Effector CD4-positive, alpha-beta T cell (primary cell): ENCODE measurements at regions not wholly inside any gene's neighbourhood (a gene's known extent, or its start where the extent isn't known, plus 50 kb on each side); places are given as distances from the start of the nearest gene placed in this dataset.
"Not testable (repeated sequence)": the region's sequence is repeated elsewhere in the genome, so short reads cannot be mapped to it uniquely, and the experiment has no call there.

Experiments used
- DNase-seq: peaks from one replicate; pipeline ENCODE4 v3.0.0-alpha.2; 2020

GRCh38 chr7:88610942-88611341 is 148.6 kb upstream of the ZNF804B start:
- DNase-seq: no peak

GRCh38 chr7:88600695-88601094 is 158.8 kb upstream of the ZNF804B start:
- no peak for DNase-seq

- DNase-seq: no peak
These were observed 160.0 kb upstream of the ZNF804B start for GRCh38 chr7:88599528-88599927.

DNA sequence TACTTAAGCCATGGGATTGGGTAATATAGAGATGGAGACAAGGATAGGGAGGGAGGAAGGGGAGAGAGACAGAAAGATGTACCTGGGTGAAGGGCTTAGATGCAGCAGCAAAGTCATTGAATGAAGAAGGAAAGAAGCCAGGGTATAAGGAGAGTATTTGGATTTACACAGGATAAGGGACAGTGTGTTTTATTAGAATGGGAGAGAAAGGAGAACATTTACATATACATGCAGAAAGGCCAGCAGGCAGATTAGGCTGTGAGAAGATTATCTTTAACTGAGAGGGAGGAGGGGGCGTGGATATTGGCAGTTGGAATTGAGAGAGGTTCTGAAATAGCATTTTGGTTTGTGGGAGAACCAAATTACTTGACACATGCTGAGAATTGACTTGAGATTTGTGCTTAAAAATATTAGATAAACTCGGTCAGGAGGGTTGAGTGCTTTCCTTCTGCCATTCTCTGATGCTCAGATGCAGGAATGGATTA is 161.5 kb upstream of the ZNF804B start:
- DNase-seq: no peak

GRCh38 chr7:88590963-88591362 is 168.5 kb upstream of the ZNF804B start:
- DNase-seq: no peak

GRCh38 chr7:88589927-88590326 is 169.6 kb upstream of the ZNF804B start:
- DNase-seq: no peak

DNA sequence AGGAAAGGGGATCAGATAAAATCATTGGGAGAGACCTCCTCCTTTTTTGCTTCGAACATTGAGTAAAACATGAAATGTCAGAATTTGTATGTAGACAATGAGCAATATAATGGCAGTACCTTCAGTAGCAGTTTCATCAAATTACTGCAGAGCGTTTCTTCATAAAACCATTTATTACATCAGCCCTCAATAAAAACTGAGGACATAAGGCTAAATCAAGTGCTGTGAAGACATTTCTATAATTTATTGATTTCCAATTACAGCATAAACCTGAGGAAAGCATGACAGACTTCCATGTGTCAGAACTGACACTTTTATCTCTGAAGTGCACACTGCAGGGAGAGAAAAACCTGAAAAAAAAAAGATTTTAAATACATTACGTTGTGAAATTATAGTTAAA is 172.6 kb upstream of the ZNF804B start:
- DNase-seq: no peak

GRCh38 chr7:88586219-88586618 is 173.3 kb upstream of the ZNF804B start:
- DNase-seq: no peak

DNA sequence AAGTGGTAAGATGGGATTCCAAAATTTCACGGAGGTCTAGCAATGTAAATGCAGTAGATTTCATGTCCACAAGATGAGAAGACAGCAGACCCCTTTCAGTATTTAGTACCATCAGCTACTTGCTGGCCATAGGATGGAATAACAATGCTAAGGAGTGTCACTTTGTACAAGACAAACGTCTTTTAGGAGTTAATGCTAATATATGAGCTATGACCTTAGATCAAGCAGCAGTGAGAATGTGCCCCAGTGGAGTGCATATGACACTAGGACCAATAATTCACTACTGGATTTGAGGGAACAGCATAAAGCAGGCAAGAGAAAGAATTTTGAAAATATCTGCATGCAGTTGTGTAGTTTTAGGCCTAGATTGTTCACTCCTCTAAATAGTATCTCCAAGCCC is 182.8 kb upstream of the ZNF804B start:
- DNase-seq: no peak

DNA sequence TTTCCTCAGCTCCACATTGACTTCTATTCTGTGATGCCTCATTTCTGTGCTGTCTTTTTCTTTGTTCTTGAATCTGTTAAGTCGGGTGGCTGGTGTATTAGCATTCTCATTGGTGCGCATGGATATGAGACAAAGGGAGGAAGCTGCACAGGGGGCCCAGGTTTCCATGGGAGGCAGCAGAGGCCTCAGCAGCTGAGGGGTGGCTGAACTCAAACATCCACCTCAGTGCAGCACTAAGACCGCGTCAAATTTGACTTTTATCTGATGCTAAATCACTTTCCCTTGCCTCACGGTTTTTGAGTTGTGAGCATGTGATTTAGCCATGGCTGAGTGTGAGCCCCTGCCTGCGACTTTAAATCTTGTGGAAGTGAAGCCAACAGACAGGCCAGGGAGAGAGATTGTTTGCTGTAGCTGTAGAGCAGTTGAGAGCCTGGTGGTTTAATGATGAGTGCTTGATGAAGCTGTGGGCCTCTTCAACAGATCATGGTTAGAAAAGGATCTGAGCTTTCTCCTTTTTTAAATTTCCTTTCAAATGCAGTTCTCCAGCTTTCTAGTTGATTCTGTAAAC is 193.3 kb upstream of the ZNF804B start:
- no peak for DNase-seq

- DNase-seq: no peak
These were observed 194.1 kb upstream of the ZNF804B start for GRCh38 chr7:88565401-88565800.

- not testable (repeated sequence) for DNase-seq
These were observed 203.1 kb upstream of the ZNF804B start for GRCh38 chr7:88556441-88556840.

DNA sequence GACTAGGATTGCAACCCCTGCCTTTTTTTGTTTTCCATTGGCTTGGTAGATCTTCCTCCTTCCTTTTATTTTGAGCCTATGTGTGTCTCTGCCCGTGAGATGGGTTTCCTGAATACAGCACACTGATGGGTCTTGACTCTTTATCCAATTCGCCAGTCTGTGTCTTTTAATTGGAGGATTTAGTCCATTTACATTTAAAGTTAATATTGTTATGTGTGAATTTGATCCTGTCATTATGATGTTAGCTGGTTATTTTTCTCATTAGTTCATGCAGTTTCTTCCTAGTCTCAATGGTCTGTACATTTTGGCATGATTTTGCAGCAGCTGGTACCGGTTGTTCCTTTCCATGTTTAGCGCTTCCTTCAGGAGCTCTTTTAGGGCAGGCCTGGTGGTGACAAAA is 204.7 kb upstream of the ZNF804B start:
- not testable (repeated sequence) for DNase-seq

DNA sequence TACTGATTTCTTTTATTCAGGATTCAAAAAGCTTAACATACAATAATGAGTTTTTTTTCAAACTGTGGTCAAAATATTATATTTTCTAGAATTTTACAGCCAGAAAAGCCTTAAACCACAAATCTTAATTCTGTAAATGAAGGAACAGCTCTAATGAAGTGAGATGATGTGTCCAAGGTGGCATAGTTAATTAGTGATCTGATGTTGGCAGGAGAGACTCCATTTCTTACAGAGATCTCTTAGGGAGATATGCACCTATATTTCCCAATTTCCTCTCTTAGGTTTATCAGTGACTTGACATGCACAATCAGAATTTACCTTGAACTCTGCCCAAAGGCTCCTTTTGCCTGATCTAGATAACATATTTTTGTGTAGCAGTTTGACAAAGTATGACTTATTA is 211.1 kb upstream of the ZNF804B start:
- no peak for DNase-seq

- DNase-seq: peak; percentile 6
These were observed 212.7 kb upstream of the ZNF804B start for GRCh38 chr7:88546808-88547207.

- DNase-seq: no peak
These were observed 213.8 kb upstream of the ZNF804B start for GRCh38 chr7:88545663-88546062.

DNA sequence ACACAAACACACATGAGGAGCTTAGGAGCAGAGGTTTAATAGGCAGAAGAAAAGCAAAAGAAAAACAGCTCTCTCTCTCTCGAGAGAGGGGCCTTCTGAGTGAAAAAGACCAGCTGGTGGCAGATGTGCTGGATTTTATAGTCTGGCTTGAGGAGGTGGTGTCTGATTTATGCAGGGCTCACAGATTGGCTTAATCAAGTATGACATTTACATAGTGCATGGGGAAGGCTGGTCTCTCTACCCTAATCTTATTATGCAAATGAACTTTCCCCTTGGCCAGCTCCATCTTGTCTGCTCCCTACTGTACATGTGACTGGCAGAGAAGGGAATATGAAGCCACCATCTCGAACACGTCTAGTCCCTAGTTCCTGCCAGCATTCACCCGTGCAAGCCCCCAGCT is 219.5 kb upstream of the ZNF804B start:
- no peak for DNase-seq

- DNase-seq: no peak
These were observed 220.0 kb upstream of the ZNF804B start for GRCh38 chr7:88539518-88539917.

- DNase-seq: no peak
These were observed 217.0 kb upstream of the STEAP4 start for GRCh38 chr7:88523645-88524044.

DNA sequence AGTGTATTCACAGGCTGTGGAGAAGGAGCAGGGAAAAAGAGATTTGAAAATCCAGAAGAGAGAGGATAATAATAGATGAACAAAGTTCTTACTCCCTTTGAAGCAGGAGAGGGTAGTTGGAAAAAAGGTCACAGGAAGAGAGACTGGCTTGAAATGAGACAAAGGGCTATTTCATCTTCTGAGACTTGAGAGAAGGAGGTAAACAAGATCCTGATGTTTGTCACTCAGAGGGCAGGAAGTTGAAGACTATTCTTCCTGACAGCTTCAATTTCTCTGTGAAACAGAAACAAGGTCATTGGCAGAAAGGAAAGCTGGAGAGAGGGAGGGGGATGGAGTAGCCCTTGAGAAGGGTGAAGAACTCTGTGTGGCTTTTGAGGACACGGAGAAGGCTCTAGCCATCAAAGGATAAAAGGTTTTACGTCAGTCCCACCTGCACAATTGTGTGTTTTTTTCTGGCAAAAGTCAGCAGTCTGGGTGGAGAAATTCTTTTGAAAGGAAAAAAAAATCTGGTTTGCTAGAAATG is 216.1 kb upstream of the STEAP4 start:
- DNase-seq: no peak

DNA sequence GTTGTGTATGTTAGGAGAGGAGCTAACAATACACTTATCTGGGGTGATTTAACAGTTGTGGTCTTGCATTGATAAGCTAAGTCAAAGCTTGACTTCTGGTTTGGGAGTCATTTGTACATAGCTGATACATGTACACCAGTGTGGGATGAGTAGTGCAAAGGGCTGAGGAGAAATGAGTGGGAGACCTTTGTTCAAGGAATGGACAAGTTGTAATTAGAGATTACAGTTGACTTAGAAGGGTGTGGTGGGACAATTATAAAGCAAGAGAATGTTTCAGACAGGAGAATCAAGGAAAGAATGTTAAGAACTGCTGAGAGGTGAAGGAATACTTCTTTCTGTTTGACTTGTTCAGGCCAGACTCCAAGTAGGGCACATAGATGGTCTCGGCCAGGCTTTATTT is 209.7 kb upstream of the STEAP4 start:
- no peak for DNase-seq

DNA sequence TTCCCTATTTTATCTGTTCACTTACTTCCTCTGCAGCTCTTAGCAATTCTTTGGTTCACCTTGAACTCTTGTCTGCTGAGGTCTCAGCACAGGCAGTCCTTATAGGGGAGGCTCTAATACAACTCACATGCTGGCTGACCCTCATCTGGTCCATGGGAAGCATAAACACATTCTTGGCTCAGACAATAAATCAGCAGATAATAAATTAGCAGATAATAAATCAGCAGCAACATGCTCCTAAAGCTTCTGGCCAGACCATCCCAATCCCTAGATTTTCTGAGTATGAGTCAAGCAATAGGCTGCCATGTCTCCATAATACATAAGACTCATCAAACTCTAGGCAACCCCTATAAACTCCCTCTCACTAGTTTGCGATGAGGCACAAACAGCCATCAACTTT is 208.6 kb upstream of the STEAP4 start:
- no peak for DNase-seq

DNA sequence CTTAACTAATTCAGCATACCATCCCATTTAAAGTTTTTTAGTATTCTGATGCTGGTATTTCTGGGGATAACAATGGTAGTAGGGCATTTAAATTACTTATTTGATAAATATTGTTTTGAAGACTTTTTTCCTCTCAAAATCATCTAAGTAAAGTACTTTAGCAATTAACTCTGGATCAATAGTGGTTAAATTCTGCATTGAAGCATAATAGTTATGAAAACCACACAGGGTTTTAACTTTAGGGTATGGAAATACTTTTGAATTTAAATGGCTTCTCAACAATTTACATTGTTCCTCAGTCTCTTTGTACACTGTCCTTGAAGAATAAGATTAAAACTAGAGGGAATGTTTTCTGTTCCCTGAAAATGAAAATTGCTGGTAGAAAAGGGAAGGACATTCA is 202.6 kb upstream of the STEAP4 start:
- DNase-seq: no peak

DNA sequence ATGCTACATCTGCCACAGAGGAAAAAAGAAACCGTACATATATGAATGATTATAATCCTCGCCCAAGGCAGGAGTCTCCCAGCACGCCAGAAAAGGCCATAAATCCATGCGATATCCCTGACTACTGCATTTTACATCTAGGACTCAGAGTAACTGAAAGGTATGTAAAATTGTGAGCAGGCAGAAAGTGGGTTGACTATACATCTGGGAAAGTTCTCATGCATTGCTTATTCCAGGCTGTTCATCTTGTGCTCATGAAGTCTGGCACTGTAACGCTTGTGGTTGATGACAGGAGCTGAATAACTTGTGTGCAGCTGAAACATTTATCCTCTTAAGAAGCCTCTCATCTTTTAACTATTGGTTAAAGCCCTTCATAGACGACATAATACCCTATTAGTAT is 193.4 kb upstream of the STEAP4 start:
- DNase-seq: no peak
